ENCODE measurements at regions not wholly inside any gene's neighbourhood (a gene's known extent, or its start where the extent isn't known, plus 50 kb on each side); places are given as distances from the start of the nearest gene placed in this dataset.
"Not testable (repeated sequence)": the region's sequence is repeated elsewhere in the genome, so short reads cannot be mapped to it uniquely, and the experiment has no call there.

GRCh38 chr13:68749796-68750195 is 1357.8 kb upstream of the ATXN8OS start:
- DNase-seq = no peak

- no peak for DNase-seq
Observed at GRCh38 chr13:68748038-68748437, 1359.6 kb upstream of the ATXN8OS start.

- no peak for DNase-seq
Observed at GRCh38 chr13:68745502-68745901, 1362.1 kb upstream of the ATXN8OS start.

GRCh38 chr13:68736961-68737360 is 1370.7 kb upstream of the ATXN8OS start:
- DNase-seq = peak; percentile 9

DNA sequence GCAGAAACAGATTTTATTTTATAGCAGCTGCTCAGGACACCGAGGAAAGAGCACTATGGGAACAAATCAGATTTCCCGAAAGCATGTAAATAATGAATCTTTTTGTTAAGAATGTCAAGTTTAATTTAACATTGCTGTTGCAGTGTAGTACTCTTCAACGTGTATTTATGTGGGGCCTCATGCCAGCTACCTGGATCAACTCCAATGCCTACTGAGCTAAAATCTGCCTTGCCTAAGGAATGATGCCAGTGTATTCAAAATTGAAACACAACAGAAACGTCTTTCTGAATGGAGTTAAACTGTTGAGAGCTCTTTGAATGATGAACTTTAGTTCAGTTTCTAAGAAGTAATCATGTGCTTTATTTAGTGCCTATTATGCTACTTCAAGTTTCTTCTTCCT is 1379.8 kb upstream of the ATXN8OS start:
- DNase-seq = no peak

GRCh38 chr13:68727165-68727564 is 1380.5 kb upstream of the ATXN8OS start:
- peak; percentile 33 for DNase-seq

GRCh38 chr13:68719815-68720214 is 1387.8 kb upstream of the ATXN8OS start:
- DNase-seq = no peak

- no peak for DNase-seq
Observed at GRCh38 chr13:68715651-68716050, 1392.0 kb upstream of the ATXN8OS start.

DNA sequence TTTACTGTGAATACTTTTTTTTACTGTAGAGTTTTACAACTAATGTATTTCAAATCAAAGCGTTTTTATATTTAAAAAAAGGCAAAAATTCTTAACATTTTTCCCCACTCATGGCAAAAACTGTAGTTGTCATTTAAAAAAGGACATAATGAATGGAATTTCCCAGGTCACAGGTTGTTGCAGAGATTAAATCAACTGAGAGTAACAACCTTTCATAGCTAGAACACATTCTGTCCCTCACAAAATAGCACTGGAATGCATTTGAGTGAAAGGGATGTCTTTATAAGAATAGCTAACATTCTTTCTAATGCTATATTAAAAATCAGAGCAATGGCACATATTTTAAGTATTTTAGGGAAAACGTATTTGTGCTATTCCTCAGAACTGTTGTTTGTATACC is 1393.3 kb upstream of the ATXN8OS start:
- DNase-seq = no peak

DNA sequence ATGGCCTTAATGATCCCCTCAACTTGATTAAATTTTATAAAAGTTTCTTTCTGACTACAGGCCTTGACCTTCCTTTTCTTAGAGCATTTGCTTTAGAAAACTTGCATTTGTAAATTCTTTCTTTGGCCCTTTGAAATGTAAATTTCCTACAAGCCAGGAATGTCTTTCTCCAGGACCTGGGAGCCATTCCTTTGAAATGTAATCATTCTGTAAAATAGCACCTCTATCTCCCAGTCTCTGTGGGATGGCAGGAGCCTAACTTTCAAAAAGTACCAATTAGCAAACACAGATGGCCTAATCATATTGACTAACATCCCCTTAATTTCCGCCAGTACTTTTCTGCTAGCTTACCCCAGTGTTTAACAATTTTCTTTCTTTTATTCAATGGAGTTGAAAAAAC is 1394.2 kb upstream of the ATXN8OS start:
- DNase-seq = no peak

GRCh38 chr13:68708336-68708908 is 1399.2 kb upstream of the ATXN8OS start:
- no peak for DNase-seq

- not testable (repeated sequence) for DNase-seq
Observed at GRCh38 chr13:68706044-68706443, 1401.6 kb upstream of the ATXN8OS start.

DNA sequence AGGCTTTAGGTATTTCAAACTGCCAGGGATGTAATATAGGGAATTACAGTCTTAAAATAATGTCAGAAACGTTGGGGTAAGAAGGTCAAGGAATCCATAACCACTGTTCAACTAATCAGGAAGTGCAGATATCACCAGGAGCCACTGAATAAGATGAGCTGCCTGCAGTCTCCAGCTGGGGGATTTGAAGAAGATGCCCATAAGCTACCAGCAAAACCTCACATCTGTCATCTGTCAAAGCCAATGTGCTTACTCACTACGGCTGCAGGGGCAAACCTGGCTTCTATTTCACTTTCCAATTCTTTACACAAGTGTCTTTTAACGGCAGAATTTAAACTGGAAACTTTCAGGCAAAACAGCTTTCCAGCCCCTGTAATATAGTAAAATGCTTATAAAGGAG is 1410.1 kb upstream of the ATXN8OS start:
- peak; percentile 32 for DNase-seq

DNA sequence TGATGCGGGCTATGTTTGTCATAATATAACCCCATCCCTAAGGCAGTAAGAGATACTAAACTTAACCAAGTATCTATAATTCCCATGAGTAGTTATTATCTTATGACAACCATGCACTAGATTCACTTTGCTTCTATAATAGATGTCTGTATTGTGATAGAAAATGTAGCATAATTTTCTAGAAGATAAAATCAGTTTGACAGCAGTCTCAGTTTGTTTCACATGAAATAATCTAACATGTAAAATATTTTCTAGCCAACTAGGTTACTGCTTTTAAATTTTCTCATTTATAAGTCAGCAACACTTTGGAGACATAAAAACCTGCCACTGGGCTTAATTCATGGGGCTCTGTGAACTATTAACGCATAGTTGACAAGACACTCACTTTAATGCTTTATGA is 1410.7 kb upstream of the ATXN8OS start:
- DNase-seq = no peak

DNA sequence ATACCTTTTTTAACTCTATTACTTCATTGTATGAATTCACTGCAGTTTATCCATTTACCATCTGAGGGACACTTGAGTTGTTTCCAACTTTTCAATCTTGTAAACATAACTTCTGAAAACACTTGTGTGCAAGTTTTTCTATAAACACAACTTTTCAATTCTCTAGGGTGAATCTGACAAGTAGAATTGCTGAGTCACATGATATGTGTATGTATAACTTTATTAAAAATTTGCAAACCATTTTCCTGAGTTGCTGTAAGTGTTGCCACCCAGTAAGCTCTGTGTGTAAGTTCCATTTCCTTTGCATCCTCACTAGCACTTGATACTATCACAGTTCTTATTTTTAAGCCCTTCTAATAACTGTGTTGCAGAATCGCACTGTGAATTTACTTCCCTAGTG is 1415.6 kb upstream of the ATXN8OS start:
- no peak for DNase-seq

GRCh38 chr13:68690567-68690966 is 1417.1 kb upstream of the ATXN8OS start:
- no peak for DNase-seq

DNA sequence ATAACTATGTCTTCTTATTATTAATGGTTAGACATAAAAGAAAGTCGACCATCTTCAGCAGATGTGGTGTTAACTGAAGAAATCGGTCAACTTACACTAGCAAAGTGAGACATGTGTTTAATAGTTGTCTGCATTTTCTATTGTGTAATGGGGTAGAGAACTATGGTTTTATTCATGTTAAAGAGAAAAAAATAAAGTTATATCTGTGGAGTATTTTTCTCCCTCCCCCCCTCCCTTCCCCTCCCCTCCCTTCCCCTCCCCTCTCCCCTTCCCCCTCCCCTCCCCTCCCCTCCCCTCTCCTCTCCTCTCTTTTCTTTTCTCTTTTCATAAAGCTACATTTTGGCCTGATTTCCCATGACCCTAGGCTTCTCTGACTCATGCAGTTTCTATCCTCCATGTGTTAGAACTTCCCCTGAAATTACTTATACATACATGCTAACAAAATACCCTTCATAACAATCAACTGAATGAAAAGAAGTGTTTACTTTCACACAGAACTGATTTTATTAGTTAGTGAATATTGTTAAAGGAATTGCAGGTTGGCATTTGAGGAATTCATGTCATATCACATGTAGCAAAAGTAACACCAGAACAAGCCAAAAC is 1431.0 kb upstream of the ATXN8OS start:
- no peak for DNase-seq

DNA sequence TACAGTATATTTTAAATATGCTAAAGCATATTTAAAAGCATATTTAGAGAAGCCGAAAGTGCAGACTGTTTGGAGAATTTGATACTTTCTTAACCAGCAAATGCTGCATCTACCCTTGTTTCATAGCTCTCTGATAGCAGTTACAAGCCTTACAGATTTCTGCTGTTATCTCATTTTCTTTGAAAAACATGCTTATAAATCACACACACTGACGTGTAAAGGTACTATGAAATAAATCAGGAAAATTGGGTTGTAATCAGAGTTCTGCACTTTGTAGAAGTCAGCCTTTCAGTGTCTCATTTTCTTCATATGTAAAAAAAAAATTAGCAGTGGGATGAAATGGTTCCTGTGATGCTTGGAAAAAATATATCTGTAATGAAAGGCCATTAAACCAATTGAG is 1432.4 kb upstream of the ATXN8OS start:
- no peak for DNase-seq

- no peak for DNase-seq
Observed at GRCh38 chr13:68667863-68668262, 1437.7 kb upstream of the PCDH9 start.

- DNase-seq = no peak
Observed at GRCh38 chr13:68666774-68667397, 1436.8 kb upstream of the PCDH9 start.

DNA sequence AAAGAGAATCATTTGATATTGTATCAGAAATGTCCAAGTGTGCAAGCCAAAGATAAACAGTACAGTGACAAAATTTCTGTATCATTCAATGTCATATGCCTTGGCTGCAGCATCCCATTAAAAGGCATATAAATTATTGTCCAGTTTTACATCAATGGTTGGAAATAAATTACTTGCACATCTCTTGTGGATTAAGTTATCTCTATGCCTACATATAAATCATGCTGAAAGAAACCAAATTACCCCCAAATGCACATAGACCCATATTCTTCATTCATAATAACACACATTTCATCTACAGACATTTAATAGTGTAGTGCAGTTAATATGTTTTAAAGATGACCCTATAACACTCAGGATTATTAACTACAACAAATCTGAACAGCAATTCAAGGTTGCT is 1415.7 kb upstream of the PCDH9 start:
- no peak for DNase-seq

DNA sequence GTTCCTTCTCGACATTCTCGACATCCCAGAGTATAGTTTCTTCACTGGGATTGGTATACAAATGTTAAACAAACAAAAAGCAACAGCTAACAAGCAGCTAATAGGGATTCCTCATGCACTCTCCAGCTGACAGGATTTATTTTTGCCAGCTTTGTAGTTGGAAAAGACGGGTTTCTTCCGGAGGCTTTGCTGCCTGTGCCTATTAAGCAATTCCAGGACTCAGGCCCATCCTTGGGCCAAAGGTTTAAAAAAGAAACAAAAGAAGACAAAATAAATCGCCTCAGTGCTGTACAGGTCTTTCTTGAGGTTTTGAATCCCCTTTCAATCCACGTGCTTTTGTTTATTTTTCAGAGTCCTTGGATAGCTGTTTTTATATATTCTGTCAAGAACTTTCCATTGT is 1414.5 kb upstream of the PCDH9 start:
- DNase-seq = no peak

DNA sequence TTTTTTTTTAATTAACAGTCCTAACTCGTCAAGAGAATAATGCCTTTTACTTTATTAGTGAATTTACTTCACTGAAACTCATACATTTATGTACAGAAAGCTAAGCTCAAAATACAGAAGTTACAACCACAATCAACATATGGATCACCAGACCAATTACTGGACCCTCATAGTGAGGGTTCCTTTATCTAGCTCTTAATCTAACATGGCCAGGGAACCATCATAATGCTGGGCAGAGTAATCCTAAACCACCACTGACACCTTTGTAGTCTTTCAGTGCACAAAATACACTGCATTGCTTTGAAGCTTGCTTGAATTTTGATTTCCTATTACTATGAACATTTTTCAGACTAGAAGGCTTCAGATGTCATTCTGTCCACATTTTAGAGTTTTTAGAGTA is 1406.6 kb upstream of the PCDH9 start:
- no peak for DNase-seq

- DNase-seq = no peak
Observed at GRCh38 chr13:68628994-68629393, 1398.9 kb upstream of the PCDH9 start.

GRCh38 chr13:68627379-68627778 is 1397.2 kb upstream of the PCDH9 start:
- no peak for DNase-seq

Measured in fibroblast of skin of abdomen (primary cell).